Mesothelial cell of epicardium (in vitro differentiated cells): ENCODE measurements at regions not wholly inside any gene's neighbourhood (a gene's known extent, or its start where the extent isn't known, plus 50 kb on each side); places are given as distances from the start of the nearest gene placed in this dataset.
A peak's percentile ranks its signal among the peaks of the same experiment; 100 is the strongest.

Experiments used
- DNase-seq, 2 experiments: peaks; one replicate each; pipeline ENCODE4 v3.0.0; 2021; ENCODE audit warnings: low spot score in 2 of 2; ENCODE audit not compliant: unreplicated experiment in 2 of 2
- H3K27ac Mint-ChIP-seq: 2 replicates; pipeline ENCODE4 v1.8.0; 2021; ENCODE audit warnings: mixed read lengths
- H3K27me3 Mint-ChIP-seq: 2 replicates; pipeline ENCODE4 v1.8.0; 2021; ENCODE audit warnings: low read depth, mixed read lengths
- H3K36me3 Mint-ChIP-seq: 2 replicates; pipeline ENCODE4 v1.8.0; 2021; ENCODE audit warnings: mixed read lengths
- H3K4me1 Mint-ChIP-seq: 2 replicates; pipeline ENCODE4 v1.8.0; 2021; ENCODE audit warnings: mixed read lengths
- H3K4me3 Mint-ChIP-seq: 2 replicates; pipeline ENCODE4 v1.8.0; 2021; ENCODE audit warnings: mild to moderate bottlenecking, moderate library complexity, mixed read lengths
- H3K9me3 Mint-ChIP-seq: 2 replicates; pipeline ENCODE4 v1.8.0; 2021; ENCODE audit warnings: mixed read lengths
- TF ChIP-seq, protein P1 (sequence below): fragments of 200-600 bp; sonication (generic); IDR thresholded peaks from one replicate; pipeline ENCODE4 v1.5.0; 2021; ENCODE audit warnings: antibody characterized with exemption; ENCODE audit not compliant: unreplicated experiment

DNA sequence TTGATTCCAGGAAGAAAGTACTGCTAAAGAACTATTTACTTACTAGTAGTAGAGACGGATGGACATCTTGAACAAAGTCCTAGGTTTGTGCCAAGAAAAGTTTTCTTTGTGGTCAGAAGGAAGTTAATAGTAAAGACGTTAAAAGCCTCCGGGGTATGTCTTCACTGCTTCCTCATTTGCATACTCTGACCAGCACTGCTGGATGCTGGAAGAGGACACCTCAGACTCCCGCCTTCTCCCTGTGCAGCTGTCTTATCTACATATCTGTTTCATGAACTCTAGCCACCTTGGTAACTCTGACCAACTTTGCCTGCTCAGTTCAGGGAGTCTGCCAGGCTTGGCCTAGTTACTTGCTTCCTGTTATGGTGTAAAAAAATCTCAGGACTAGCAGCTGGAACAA, 1109.1 kb upstream of the MIR17HG start:
- no peak for DNase-seq
- TF ChIP-seq, protein P1, sequence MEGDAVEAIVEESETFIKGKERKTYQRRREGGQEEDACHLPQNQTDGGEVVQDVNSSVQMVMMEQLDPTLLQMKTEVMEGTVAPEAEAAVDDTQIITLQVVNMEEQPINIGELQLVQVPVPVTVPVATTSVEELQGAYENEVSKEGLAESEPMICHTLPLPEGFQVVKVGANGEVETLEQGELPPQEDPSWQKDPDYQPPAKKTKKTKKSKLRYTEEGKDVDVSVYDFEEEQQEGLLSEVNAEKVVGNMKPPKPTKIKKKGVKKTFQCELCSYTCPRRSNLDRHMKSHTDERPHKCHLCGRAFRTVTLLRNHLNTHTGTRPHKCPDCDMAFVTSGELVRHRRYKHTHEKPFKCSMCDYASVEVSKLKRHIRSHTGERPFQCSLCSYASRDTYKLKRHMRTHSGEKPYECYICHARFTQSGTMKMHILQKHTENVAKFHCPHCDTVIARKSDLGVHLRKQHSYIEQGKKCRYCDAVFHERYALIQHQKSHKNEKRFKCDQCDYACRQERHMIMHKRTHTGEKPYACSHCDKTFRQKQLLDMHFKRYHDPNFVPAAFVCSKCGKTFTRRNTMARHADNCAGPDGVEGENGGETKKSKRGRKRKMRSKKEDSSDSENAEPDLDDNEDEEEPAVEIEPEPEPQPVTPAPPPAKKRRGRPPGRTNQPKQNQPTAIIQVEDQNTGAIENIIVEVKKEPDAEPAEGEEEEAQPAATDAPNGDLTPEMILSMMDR: no peak
- peak overlapping the region; percentile 1 for H3K4me3 Mint-ChIP-seq
- no peaks in the 10 kb centered on the region for H3K9me3 Mint-ChIP-seq
- no peaks in the 10 kb centered on the region for H3K36me3 Mint-ChIP-seq
- peaks cover 8% of the 10 kb centered on the region for H3K4me1 Mint-ChIP-seq
- peak overlapping the region; percentile 7 for H3K27ac Mint-ChIP-seq
- no peaks in the 10 kb centered on the region for H3K27me3 Mint-ChIP-seq

DNA sequence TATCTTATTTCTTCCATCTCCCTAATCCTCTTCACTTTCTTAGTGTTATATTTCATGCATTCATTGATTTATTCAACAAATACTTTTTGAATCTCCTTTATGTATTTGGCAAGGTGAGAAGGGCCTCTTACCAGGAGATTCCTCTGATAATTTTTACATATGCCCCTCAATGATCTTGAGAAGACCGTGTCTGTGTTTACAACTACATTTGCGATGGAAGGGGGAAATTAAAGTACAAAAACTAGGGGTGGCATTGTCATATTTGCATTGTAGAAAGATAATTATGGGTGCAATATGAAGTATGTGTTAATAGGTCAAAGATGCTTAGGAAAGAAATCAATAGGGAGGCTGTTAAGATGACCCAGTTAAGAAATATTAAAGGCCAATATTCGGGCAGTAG, 1108.4 kb upstream of the MIR17HG start:
- Mint-ChIP-seq H3K36me3 (no peaks in the 10 kb centered on the region), H3K4me3 (no peak overlapping the region), H3K27me3 (no peaks in the 10 kb centered on the region), H3K9me3 (no peaks in the 10 kb centered on the region), H3K4me1 (peaks cover 8% of the 10 kb centered on the region), H3K27ac (no peak overlapping the region)
- DNase-seq: no peak
- TF ChIP-seq, protein P1: no peak

DNA sequence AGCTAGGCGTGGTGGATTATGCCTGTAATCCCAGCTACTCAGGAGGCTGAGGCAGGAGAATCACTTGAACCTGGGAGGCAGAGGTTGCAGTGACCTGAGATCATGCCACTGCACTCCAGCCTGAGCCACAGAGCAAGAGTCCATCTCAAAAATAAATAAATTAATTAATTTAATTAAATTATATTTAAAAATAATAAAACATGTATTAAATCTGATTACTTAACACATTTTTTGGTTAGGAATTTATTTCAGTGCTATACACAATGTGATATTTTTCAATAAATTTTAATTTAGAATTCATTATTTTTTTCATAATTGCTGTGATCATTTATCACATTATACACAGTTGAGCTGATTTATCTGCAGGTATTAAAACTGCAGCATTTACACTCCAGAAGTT, 1101.5 kb upstream of the MIR17HG start:
- TF ChIP-seq, protein P1: no peak

DNA sequence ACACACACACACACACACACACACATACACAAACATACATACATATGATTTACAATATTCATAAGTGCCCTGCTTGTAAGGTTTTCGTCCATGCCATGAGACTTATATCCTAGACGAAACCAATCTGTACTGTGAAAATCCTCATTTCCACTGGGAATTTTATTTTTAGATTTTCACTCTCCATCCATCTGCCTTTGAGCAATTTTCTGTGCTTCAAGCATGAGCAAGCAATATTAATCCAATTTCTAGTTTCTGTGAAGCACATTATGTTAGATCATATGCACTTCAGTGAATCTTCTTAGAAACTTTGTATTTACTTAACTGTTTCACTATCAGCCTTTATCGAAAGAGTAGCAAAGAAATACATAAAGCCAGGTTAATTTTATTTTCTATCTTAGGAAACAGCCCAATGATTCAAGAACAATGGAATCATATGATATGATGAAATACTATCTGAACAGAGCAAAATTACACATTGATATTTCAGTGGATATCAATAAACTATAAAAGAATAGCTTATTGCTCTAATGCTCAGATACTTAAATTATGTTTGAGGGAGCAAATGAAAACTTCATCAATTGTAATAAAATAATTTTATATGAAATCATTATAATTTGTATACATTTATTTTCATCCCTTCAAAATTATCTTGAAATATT, 1100.7 kb upstream of the MIR17HG start:
- Mint-ChIP-seq H3K27me3 (no peaks in the 10 kb centered on the region), H3K9me3 (peaks cover 13% of the 10 kb centered on the region), H3K4me1 (no peaks in the 10 kb centered on the region), H3K27ac (no peak overlapping the region), H3K36me3 (no peaks in the 10 kb centered on the region), H3K4me3 (no peak overlapping the region)
- DNase-seq: no peak
- TF ChIP-seq, protein P1: no peak

More for the DNA sequence above, 1101.5 kb upstream of the MIR17HG start:
- no peaks in the 10 kb centered on the region for H3K36me3 Mint-ChIP-seq
- H3K4me1 Mint-ChIP-seq: no peaks in the 10 kb centered on the region
- no peak overlapping the region for H3K4me3 Mint-ChIP-seq
- no peak overlapping the region for H3K27ac Mint-ChIP-seq
- H3K9me3 Mint-ChIP-seq: peaks cover 10% of the 10 kb centered on the region
- no peaks in the 10 kb centered on the region for H3K27me3 Mint-ChIP-seq
- no peak for DNase-seq

DNA sequence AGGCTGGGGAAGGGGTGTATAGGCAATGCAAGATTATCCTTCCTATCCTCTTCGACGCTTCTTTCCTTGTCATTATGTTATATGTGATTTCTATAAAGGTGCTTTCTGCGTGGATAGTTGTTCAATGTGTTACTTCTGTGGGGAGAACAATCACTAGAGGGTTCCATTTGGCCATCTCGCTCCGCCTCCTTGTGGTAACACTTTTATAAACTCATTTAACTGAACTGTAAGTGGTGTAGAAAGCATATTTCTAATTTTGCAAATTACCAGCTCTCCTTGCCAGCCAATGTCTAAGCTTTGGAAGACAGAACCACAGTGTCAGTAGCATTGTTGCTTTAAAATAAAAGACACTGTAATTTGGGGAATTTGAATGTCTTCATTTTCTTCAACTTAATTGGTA, 1093.7 kb upstream of the MIR17HG start:
- TF ChIP-seq, protein P1: no peak
- H3K4me1 Mint-ChIP-seq: no peaks in the 10 kb centered on the region
- no peak for DNase-seq
- no peak overlapping the region for H3K27ac Mint-ChIP-seq
- no peak overlapping the region for H3K4me3 Mint-ChIP-seq
- peaks cover 21% of the 10 kb centered on the region for H3K9me3 Mint-ChIP-seq
- H3K27me3 Mint-ChIP-seq: no peaks in the 10 kb centered on the region
- H3K36me3 Mint-ChIP-seq: no peaks in the 10 kb centered on the region

DNA sequence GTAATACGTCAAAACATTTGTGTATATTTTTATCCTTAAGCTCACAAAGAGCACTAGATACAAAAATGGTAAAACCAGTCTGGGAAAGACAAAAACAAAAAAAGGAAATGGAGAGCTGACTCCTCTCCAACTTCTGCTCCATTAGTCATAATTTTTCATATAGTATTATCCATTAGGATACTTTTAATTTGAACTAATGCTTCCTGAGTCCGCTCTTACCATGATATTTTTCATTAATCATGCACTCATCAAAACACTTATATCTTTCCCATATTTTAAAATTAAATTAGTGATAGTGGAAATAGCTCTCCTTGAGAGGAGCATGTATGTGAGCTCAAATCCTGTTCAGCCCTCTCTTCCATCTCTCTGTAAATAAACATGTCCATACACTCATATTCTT, 1093.0 kb upstream of the MIR17HG start:
- no peak overlapping the region for H3K4me3 Mint-ChIP-seq
- no peaks in the 10 kb centered on the region for H3K27me3 Mint-ChIP-seq

More for the DNA sequence above, 1093.0 kb upstream of the MIR17HG start:
- no peak for DNase-seq
- TF ChIP-seq, protein P1: no peak
- no peak overlapping the region for H3K27ac Mint-ChIP-seq
- no peaks in the 10 kb centered on the region for H3K36me3 Mint-ChIP-seq
- no peaks in the 10 kb centered on the region for H3K4me1 Mint-ChIP-seq
- peaks cover 19% of the 10 kb centered on the region for H3K9me3 Mint-ChIP-seq
